B cell (primary cell): ENCODE measurements at regions not wholly inside any gene's neighbourhood (a gene's known extent, or its start where the extent isn't known, plus 50 kb on each side); places are given as distances from the start of the nearest gene placed in this dataset.

Source experiments
- ATAC-seq: fragments of 200-7000 bp; cut with Tn5 transposase; one replicate; pipeline ENCODE4 v1.10.0; 2021; ENCODE audit warnings: low read depth, mild to moderate bottlenecking, moderate number of reproducible peaks, moderate library complexity
- CTCF ChIA-PET: fragments of 350-600 bp; sonication (Branson Sonifier 250); formaldehyde crosslinking; loops from one replicate; lab custom pipeline; 2021; ENCODE audit warnings: antibody characterized with exemption, inconsistent platforms; lab: Charles Lee
- POLR2A ChIA-PET: fragments of 350-600 bp; sonication (Branson Sonifier 250); formaldehyde crosslinking; loops from one replicate; lab custom pipeline; 2021; ENCODE audit warnings: antibody characterized with exemption; lab: Charles Lee
- DNase-seq: peaks from one replicate; pipeline ENCODE4 v3.0.0; 2013
- H2AFZ ChIP-seq: 2 replicates; pipeline ENCODE4 v1.6.1; 2012; ENCODE audit warnings: mild to moderate bottlenecking, low read depth, low read length; ENCODE audit not compliant: insufficient read depth, poor library complexity, severe bottlenecking
- H3K27ac ChIP-seq, 2 donors: 1 replicate in 1 of 2; 2 replicates in 1 of 2; pipeline ENCODE4 v1.5.1; 2012 to 2013; ENCODE audit warnings: low read length in 2 of 2, mild to moderate bottlenecking in 2 of 2, moderate library complexity in 1 of 2
- H3K27me3 ChIP-seq, 4 experiments: fragments of 200-600 bp in 1 of 4; sonication (generic) in 1 of 4; replicated peaks in 1 of 4; 1 replicate in 2 of 4; 2 replicates in 2 of 4; pipeline versions ENCODE4 v1.6.1 to v1.7.0; 2013 to 2016; ENCODE audit warnings: low read length in 3 of 4, mild to moderate bottlenecking in 2 of 4, mixed read lengths in 1 of 4, moderate library complexity in 1 of 4; ENCODE audit not compliant: insufficient read depth in 4 of 4, control insufficient read depth in 3 of 4; ENCODE audit errors: control extremely low read depth in 1 of 4
- H3K36me3 ChIP-seq, 2 experiments: replicated peaks in 1 of 2; 1 replicate in 1 of 2; 2 replicates in 1 of 2; pipeline versions ENCODE4 v1.6.1 to v1.7.1; 2013; ENCODE audit warnings: low read length in 1 of 2; ENCODE audit not compliant: insufficient read depth in 2 of 2, control insufficient read depth in 1 of 2; ENCODE audit errors: control extremely low read depth in 1 of 2, extremely low read depth in 1 of 2
- H3K4me1 ChIP-seq, 2 donors: fragments of 200-600 bp in 1 of 2; sonication (generic) in 1 of 2; 1 replicate in 1 of 2; 2 replicates in 1 of 2; pipeline versions ENCODE4 v1.5.1 to v1.6.1; 2013 to 2017; ENCODE audit warnings: low read length in 2 of 2; ENCODE audit not compliant: control insufficient read depth in 2 of 2, insufficient read depth in 2 of 2
- H3K4me2 ChIP-seq: replicated peaks from 2 replicates; pipeline ENCODE3; 2012; ENCODE audit warnings: mild to moderate bottlenecking, low read depth, low read length; ENCODE audit not compliant: poor library complexity, severe bottlenecking
- H3K4me3 ChIP-seq, 5 experiments: fragments of 200-600 bp in 1 of 5; sonication (generic) in 1 of 5; 1 replicate in 3 of 5; 2 replicates in 2 of 5; pipeline versions ENCODE4 v1.5.1 to v1.7.0; 2011 to 2016; ENCODE audit warnings: low read length in 4 of 5, mild to moderate bottlenecking in 4 of 5, low read depth in 2 of 5, control low read depth in 1 of 5, moderate library complexity in 1 of 5; ENCODE audit not compliant: insufficient read depth in 1 of 5; ENCODE audit errors: control extremely low read depth in 1 of 5, extremely low read depth in 1 of 5
- H3K79me2 ChIP-seq: fragments of 200-600 bp; sonication (generic); one replicate; pipeline ENCODE4 v1.6.0; 2016; ENCODE audit warnings: low read length; ENCODE audit not compliant: control insufficient read depth, insufficient read depth
- H3K9ac ChIP-seq: fragments of 200-600 bp; sonication (generic); 2 replicates; pipeline ENCODE4 v1.6.1; 2017; ENCODE audit warnings: mild to moderate bottlenecking, low read length, moderate library complexity
- H3K9me3 ChIP-seq, 3 donors: one replicate each; pipeline versions ENCODE4 v1.6.1 to v1.7.1; 2013; ENCODE audit warnings: low read length in 2 of 3; ENCODE audit not compliant: control insufficient read depth in 2 of 3, insufficient read depth in 1 of 3; ENCODE audit errors: control extremely low read depth in 1 of 3
- H4K20me1 ChIP-seq: 2 replicates; pipeline ENCODE4 v1.6.0; 2012; ENCODE audit warnings: mild to moderate bottlenecking, low read length; ENCODE audit not compliant: insufficient read depth, control insufficient read depth, poor library complexity, severe bottlenecking
- H3K27ac Mint-ChIP-seq: one replicate; pipeline ENCODE4 v1.8.0; 2021; ENCODE audit warnings: mixed read lengths
- H3K27me3 Mint-ChIP-seq: one replicate; pipeline ENCODE4 v1.8.0; 2021; ENCODE audit warnings: mixed read lengths
- H3K4me1 Mint-ChIP-seq: one replicate; pipeline ENCODE4 v1.8.0; 2021; ENCODE audit warnings: mixed read lengths
- H3K4me3 Mint-ChIP-seq: one replicate; pipeline ENCODE4 v1.8.0; 2021; ENCODE audit warnings: mixed read lengths
- H3K9me3 Mint-ChIP-seq: one replicate; pipeline ENCODE4 v1.8.0; 2022; ENCODE audit warnings: mixed read lengths; ENCODE audit not compliant: insufficient read depth
- EZH2 ChIP-seq: IDR thresholded peaks from 2 replicates; pipeline ENCODE4 v1.6.1; 2012; ENCODE audit warnings: borderline replicate concordance, low read depth, mild to moderate bottlenecking, moderate library complexity, low read length; ENCODE audit not compliant: insufficient read depth, poor library complexity, severe bottlenecking
- WGBS: methylation state at CpG from one replicate; pipeline ENCODE4 v1.1.5; 2013; ENCODE audit warnings: missing lambda C conversion rate; ENCODE audit not compliant: insufficient coverage; 5-methylcytosine and 5-hydroxymethylcytosine counted together
- intact Hi-C: fragments of 100-400 bp; cut with micrococcal nuclease; formaldehyde crosslinking; loops from one replicate; pipeline ENCODE4 v1.10.0; 2022
- TF ChIP-seq, protein P1 (sequence below): fragments of 200-600 bp; IDR thresholded peaks from one replicate; pipeline ENCODE4 v1.8.0; 2022; ENCODE audit warnings: antibody characterized with exemption, mild to moderate bottlenecking

GRCh38 chr5:21142791-21143190 is 1154.8 kb upstream of the CDH18 start:
- Mint-ChIP-seq H3K4me1 (no peaks in the 10 kb centered on the region), H3K27me3 (no peaks in the 10 kb centered on the region), H3K9me3 (no peaks in the 10 kb centered on the region), H3K4me3 (no peak overlapping the region), H3K27ac (no peak overlapping the region)
- H3K9me3 ChIP-seq: peaks cover 0 to 3% (median 0%) of the 10 kb centered on the region in 3 donors
- POLR2A ChIA-PET: no interaction called here
- TF ChIP-seq EZH2: no peak
- TF ChIP-seq, protein P1, sequence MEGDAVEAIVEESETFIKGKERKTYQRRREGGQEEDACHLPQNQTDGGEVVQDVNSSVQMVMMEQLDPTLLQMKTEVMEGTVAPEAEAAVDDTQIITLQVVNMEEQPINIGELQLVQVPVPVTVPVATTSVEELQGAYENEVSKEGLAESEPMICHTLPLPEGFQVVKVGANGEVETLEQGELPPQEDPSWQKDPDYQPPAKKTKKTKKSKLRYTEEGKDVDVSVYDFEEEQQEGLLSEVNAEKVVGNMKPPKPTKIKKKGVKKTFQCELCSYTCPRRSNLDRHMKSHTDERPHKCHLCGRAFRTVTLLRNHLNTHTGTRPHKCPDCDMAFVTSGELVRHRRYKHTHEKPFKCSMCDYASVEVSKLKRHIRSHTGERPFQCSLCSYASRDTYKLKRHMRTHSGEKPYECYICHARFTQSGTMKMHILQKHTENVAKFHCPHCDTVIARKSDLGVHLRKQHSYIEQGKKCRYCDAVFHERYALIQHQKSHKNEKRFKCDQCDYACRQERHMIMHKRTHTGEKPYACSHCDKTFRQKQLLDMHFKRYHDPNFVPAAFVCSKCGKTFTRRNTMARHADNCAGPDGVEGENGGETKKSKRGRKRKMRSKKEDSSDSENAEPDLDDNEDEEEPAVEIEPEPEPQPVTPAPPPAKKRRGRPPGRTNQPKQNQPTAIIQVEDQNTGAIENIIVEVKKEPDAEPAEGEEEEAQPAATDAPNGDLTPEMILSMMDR: no peak
- no peak overlapping the region for H3K27ac ChIP-seq
- no peak overlapping the region for H3K9ac ChIP-seq
- WGBS: 96% methylated on average over 9 of the region's 9 CpGs
- intact Hi-C loops: no loop called here
- H3K4me1 ChIP-seq: no peaks in the 10 kb centered on the region
- H3K27me3 ChIP-seq: no peaks in the 10 kb centered on the region
- no peaks in the 10 kb centered on the region for H3K36me3 ChIP-seq
- no peak overlapping the region for H3K4me3 ChIP-seq
- H2AFZ ChIP-seq: no peak overlapping the region
- H3K79me2 ChIP-seq: no peaks in the 10 kb centered on the region
- ATAC-seq (no peak), DNase-seq (no peak)
- H4K20me1 ChIP-seq: no peaks in the 10 kb centered on the region
- no peak overlapping the region for H3K4me2 ChIP-seq
- CTCF ChIA-PET: no interaction called here

- H3K36me3 ChIP-seq: no peaks in the 10 kb centered on the region
- ChIA-PET CTCF (no interaction called here), POLR2A (no interaction called here)
- H3K9me3 ChIP-seq: peaks cover 0 to 3% (median 0%) of the 10 kb centered on the region in 3 donors
- H3K79me2 ChIP-seq: no peaks in the 10 kb centered on the region
- no peak overlapping the region for H3K4me2 ChIP-seq
- H3K9ac ChIP-seq: no peak overlapping the region
- H3K27ac ChIP-seq: no peak overlapping the region
- intact Hi-C loops: no loop called here
- no peaks in the 10 kb centered on the region for H3K27me3 ChIP-seq
- Mint-ChIP-seq H3K27ac (no peak overlapping the region), H3K9me3 (no peaks in the 10 kb centered on the region), H3K4me3 (no peak overlapping the region), H3K4me1 (no peaks in the 10 kb centered on the region), H3K27me3 (no peaks in the 10 kb centered on the region)
- no peak overlapping the region for H3K4me3 ChIP-seq
- no peaks in the 10 kb centered on the region for H3K4me1 ChIP-seq
- TF ChIP-seq, protein P1: no peak
- TF ChIP-seq EZH2: no peak
- ATAC-seq: no peak
- DNase-seq: no peak
- no peaks in the 10 kb centered on the region for H4K20me1 ChIP-seq
- WGBS: no CpG with 5 or more reads among the region's 13 CpGs
- H2AFZ ChIP-seq: no peak overlapping the region
These were observed 1153.0 kb upstream of the CDH18 start for GRCh38 chr5:21140987-21141386.
